GM21723 (cell line): ENCODE measurements at regions not wholly inside any gene's neighbourhood (a gene's known extent, or its start where the extent isn't known, plus 50 kb on each side); places are given as distances from the start of the nearest gene placed in this dataset.

Experiments
- ATAC-seq: cut with Tn5 transposase; IDR thresholded peaks from one replicate; pipeline ENCODE4 v1.9.1; 2021; ENCODE audit warnings: mild to moderate bottlenecking, moderate library complexity; ENCODE audit not compliant: unreplicated experiment

DNA sequence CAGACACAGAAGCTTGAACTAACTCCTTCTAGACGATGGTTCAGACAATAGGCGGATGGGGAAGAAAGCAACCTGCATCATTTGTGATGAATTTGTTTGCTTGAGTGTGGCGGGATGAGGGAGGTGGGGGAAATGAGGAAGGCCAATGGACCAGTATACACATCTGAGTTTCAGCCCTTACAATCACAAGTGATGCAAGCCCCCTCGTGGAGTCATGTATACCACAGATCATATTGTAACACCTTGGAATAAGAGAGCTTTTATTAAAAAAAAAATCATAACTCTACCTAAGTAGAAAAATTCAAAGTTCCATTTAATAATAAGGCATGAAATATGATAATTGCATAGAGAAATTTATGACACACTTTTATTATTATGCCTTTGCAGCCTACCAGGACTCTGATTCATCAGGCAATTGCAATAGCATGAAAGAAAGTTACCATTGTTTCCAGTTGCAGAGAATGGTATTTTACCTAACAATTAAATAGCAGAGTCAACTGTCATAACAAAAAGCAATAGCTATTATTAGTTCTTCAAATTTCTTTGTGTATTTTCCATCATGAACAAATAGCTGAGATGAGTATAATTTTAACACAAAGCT, 230.2 kb upstream of the AKR1E2 start:
- ATAC-seq: no peak

DNA sequence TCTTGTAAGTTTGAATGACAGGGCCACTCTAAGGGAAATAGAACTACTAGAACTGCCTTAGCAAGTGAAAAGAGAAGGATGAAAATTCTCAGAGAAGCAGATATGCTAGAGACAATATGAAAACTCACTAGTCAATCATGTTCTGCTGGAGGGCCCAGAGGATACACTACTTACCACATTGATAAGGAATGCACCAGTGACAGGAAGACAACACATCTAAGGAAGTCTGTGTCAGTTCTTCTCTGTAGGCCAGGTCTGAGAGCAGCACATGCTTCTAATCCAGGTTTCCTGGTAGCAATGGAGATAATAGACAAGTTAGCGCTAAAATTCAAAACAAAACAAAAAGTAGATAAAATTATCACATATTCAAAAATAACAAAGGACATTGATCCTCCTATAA, 235.2 kb upstream of the AKR1E2 start:
- no peak for ATAC-seq

DNA sequence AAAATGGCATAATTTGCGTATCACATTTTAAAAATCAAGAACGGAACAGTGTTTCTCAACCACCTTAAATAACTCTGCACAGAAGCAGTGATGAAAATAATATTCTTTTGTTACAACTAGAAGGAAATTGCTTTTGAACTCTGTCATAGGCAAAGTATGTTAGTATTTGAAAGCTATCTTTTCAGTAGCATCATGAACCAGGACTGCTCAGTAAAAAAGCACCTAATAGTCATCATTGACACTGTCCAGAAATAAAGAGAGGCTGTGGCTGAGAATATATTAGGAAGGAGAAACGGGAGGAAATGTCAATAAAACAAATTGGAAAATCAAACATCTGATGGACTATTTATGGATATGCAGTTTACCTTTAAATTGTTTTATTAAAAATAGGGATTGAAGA, 237.2 kb upstream of the AKR1E2 start:
- no peak for ATAC-seq

DNA sequence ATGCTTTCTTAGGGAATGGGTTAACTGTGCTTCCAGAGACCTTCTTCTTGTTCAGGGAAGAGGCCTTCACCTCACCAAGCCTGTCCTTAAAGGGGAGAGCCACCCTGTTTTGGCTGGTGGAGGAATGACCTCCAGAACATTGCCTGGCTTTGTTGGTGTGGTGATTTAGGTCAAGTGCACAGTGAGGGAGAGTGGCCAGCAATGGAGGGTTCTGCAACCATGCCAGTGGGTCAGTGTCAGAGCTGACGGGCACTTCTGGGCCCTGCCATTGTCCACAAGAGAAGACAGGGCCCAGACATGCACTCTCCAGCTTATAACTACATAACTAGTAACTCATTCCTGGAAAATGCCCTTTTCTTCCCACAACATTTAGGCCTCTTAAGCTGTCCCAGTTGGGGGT, 238.5 kb upstream of the AKR1E2 start:
- no peak for ATAC-seq

DNA sequence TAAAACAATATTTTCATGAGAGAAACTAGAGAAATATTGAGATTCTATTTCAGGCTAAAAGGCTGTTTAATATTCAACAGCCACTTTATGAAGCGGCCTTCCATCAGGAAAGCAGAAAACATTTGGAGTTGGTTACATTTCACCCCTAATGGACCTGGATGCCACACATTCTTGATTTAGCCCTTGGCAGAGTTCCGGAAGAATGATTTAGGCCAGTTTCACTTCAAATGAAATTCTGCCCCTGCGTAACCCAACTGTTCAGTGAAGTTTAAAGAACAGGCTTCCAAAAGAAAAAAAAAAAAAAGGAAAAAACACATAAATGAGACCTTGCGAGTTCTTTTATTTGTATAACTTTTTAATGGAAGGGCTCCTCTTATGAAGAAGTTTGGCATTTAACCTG, 239.2 kb upstream of the AKR1E2 start:
- no peak for ATAC-seq

DNA sequence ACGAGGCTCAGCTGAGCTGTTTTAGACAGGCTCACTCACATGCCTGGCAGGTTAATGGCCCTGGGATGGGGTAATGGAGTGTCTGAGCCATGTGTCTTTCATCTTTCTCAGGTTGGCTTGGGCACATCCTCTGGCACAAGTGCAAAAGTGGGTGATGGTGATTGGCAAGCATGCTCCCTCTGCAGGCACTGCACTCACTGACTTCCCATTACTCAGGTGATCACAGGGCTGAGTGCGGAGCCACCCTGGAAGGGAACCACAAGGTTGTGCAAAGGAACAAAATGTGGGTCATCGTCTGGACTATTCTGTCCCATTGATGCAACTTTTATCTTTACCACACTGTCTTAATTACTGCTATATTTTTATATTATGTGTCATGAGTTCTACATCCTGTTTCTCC, 244.1 kb upstream of the AKR1E2 start:
- ATAC-seq: no peak

DNA sequence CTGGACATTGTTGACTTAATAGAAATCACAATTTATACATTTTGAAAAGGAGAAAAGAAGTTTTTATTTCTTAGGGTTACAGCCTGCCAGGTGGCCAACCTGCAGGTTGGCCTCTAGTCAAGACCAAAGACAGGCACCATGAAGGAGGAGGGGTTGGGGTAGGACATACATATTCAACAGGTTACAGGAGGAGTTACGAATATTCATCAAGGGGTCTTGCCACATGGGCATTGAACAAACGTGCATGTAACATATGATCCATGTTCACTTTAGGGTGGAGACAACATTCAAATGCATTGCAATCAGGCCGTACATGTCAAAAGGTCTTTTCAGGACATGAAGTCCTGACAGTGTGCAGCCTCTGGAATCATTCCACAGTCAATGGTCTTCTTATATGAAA, 246.2 kb upstream of the AKR1E2 start:
- ATAC-seq: no peak

DNA sequence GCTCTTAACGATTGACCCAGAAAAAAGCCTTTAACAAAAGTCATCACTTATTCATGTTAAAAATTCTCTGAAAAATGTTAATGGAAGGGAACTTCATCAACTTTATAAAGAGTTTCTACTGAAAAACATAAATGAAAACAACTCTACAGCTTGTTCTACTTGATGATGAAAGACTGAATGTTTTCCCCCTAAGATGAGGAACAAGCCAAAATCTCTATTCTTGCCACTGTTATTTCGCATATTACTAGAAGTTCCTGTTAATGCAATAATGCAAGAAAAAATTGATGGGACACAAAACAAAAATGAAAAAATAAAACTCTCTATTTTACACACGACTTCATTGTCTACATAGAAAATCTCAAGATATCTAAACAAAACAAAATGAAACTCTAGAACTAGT, 249.8 kb upstream of the AKR1E2 start:
- no peak for ATAC-seq

DNA sequence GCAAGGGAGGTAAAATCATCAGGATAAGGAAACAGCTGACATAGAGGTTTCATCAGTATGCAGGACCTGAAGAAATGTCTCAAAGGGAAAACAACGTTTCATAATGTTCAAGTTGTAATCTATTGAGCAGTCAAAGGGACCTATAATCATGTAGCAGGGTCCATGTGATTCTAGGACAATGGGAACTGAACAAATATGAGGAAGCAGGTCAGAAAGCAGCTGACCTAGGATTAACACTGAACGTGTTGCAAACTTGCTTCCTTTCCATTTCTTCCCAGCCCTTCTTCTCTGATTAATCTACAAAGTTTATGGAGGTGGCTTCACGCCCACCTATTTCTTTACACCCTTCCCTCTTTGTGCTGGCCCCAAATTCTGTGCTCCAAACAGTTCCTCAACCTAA, 256.9 kb upstream of the AKR1E2 start:
- no peak for ATAC-seq

DNA sequence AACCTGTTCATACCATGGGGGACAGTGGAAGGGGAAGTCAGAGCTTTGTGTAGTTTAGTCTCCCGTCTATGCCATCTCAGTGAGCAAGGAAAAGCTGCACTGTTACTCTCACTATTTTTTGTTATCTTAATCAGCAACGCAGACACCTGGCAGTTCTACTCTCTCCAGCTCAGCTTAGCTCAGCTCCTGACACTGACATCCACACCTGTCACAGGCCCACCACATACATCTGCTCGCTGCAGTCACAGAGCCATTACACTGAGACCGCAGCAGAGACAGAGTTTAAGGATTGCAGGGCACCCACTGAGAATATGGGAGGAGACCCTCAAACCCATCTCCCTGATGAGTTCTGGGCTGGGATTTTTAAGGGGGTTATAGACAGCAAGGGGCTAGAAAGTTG, 257.3 kb upstream of the AKR1E2 start:
- ATAC-seq: no peak

DNA sequence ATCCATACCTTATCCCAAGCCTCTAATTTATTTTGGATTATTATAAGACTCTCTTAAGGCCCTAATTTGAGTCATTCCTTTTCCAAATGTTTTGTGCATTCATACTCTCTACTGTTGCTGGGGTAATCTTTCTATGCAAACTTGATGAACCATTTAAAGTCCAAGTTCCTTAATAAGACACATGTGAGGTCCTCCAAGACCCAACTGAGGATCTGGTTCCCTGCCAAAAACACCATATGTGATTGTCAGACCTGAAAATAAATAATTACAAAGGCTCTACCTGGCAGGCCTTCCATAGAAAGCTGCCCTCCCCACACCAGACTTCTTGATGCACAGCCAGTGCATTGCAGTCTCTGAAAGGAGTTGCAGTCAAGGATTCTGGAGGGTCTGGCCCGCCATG, 257.9 kb upstream of the AKR1E2 start:
- no peak for ATAC-seq

DNA sequence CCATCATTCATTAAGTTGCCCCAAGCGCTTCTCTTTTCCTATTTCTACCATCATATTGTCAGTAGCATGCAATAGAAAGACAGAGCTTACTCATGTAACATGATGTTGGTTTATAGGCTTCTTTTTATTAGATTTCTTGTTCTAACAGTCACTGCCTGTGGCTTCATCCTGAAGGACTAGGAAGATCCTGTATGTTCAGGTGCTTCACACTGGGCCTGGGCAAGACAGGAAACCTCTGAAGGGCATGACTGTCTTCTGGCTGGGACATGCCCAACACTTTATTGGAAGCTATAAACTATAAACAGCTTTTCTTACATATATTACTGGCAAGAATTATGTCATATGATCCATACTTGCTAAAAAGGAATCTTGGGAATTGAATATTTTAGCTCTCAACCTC, 258.4 kb upstream of the AKR1E2 start:
- no peak for ATAC-seq

DNA sequence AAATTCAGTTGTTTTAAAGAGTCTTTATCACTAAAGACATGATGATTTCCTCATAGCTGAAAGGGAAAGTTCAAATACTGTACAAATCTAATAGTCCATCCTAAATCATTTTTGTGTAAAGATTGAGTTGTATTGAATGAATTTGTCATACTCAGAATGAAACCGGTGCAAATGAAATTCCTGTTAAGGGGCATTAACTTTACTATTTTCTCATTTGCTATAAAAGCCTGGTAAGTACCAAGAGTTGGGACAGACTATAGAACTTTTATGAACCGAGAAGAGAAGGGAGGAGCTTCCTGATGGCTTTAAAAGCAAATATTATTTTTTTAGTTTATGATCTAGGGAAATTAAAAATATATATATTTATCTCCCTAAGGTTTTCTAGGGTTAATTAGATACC, 260.0 kb upstream of the AKR1E2 start:
- ATAC-seq: no peak

DNA sequence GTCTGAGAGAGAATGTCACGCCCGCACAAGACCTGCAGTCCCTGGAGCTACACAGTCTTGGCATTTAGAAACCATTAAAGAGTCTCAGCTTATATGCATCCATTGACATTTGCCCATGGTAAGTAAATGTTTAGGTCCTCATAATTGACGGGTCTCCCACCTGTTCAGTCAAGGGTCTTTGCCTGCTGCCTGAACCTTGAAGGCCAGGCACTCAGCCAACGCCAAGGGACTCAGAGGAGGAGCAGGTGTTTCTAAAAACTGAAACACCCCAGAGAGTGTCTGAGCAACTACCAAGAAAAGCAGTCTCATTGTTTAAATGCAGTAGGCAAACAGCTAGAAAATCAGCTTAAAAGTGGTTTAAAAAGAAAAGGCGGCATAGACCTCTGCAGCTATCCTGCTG, 264.7 kb upstream of the AKR1E2 start:
- ATAC-seq: no peak

DNA sequence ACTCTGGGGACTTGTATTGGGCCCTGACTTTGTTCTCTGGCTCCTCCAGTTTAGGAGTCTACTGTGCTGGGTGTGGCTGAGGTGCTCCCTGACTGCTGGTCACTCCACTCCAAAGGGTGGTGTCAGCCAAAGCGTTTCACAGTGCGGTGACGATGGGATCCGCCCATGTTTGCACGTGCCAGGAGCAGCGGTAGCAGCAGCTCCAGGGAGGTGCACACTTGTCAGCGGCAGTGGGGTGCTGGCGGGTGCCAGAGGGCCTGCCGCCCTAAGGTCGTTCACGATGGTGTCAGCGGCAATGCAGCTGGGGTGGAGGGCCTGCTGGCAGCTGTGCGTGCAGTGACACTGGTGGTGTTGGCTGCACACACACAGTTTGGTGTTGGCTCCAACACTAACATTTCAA, 268.5 kb upstream of the AKR1E2 start:
- no peak for ATAC-seq

DNA sequence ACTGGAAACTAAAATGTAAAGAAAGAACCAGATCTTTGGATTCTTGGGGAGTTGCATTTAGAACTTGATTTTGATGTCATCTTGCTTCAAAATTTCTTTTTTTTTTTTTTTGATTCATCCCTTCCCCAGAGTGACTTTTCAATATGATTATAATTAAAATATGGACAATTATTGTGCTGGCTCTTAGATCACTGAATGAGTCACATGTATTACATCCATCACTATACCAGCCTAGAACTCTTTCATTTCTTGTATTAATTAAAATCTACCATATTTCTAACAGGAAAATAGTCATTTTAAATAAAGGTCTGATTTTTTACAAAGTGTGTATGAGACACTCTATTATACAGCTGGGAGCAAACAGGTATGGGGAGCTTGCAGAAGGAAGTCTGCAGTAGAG, 269.5 kb upstream of the AKR1E2 start:
- ATAC-seq: no peak

DNA sequence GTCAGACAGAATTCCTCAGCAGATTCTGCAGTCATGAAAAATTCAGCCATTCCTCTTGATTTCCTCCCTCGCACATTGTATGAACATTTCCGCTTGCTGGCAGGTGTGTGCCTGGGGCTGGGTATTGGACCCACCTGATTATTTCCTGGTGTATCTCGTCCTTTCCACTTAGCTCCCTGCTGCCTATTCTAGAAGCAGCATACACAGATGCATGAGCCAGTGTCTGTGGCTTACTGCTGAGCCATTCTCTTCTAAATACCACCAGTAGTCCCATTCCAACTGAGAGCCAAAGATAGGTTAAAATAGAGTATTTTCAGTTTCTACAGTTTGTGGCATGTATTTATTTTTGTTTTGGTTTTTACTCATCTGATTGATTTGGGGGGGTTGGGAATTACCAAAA, 270.1 kb upstream of the AKR1E2 start:
- no peak for ATAC-seq

DNA sequence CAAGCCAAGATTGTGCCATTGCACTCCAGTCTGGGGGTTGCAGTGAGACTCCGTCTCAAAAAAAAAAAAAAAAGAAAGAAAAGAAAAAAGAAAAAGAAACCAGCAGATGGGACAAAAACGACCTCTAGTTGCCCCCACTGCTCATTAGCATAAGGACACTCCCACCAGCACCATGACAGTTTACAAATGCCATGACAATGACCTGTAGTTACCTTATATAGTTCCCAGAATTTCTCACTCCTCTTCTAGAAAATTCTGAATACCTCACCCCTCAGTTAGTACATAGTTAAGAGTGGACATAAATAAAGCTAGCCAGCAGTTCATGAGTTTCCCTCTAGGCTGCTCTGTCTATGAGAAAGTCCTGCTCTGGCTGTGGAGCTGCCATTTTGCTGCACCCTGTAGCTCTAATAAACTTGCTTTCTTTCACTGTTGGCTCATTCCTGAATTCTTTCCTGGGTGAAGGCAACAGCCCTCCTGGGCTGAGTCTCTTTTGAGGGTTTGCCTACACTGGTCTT, 276.8 kb upstream of the AKR1E2 start:
- no peak for ATAC-seq

DNA sequence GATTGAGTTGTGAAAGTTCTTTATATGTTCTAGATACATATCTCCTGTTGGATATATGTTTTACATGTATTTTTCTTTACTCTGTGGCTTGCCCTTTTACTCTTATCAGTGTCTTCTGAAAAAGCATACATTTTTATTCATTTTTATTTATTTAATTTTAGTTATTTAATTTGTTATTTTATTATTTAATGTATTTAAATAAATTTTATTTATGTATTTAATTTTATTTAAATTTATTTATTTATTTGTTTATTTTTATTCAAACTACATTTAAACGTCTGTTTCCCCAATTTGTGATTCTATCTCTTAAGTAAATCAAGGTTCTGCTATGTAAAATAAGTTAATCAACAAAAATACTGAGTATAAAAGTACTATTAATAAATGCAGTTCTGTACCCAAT, 279.1 kb upstream of the AKR1E2 start:
- no peak for ATAC-seq

DNA sequence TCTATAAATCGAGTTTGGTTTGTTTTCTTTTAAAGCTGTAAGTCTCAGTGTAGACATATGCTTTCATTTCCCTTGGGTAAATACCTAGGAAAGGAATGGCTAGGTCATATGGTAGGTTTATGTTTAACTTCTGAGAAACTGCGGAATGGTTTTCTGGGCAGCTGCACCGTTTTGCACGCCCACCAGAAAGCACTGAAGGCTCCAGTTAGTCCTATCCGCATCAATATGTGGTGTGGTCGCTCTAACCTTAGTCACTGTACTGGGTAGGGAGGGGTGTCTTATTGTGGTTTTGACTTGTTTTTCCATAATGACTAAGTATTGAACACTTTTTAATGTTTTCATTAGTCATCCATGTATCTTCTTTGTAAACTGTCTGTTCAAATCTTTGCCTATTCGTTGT, 279.5 kb upstream of the AKR1E2 start:
- no peak for ATAC-seq

DNA sequence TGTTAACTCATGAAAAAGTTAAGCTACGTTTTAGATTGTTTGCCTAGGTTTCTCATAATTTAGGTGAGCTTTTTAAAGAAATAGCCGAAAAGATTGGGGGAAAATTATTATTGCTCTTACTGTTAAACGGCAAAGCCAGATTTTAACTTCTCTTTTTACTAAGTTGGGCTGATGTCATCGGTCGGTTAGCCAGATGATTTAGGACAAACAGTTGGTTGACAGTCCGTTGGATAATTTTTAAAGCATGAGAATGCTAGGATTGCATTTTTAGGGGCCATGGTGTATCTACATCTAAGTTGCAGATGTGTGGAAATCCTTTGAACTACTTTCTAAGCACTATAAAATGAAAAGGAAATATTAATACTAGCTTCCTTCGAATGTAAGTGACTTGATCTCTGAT, 280.9 kb upstream of the AKR1E2 start:
- ATAC-seq: no peak

DNA sequence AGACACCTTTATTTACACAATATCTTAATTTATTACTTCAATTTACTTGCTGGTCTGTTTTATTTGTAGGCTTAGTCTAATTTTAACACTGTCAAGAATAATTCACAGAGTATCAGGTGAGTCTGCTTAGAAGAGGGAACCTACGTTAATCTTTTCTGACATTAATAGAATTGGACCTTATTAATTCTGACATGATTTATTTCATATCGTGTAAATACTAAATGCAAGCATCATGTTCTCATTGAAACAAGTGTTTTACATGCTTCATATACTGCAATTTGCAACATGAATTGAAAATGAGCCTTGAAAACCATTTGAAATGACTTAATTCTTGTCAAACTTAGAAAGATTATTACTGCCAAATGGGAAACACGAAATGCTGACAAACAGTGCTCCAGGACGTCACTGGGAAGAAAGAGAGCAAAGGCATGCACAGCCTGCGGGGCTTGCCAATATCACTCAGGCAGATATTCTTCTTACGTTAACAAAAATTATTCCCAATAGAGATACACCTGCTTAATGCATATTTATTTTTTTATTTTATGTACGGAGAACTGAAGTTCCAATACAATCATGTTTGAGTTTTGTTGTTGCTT, 282.0 kb upstream of the AKR1E2 start:
- ATAC-seq: no peak

DNA sequence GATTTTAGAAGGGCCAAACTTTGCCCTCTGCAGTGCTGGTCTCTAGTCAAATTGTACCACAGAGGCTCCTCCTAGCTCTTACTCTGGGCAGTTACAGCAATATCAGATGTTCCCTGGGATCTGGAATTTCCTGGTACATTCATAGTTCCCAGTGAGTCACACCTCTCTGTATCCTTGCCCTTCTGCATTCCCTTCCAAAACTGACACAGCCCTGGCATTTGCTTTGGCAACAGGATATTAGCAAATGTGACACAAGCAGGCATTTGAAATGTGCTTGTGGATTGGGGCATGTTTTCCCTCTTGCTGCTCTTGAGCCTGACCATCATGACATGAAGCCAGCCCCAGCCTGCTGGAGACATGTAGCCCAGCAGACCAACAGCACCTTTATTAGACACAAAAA, 284.7 kb upstream of the AKR1E2 start:
- no peak for ATAC-seq
